MM.1S (cell line): ENCODE measurements at regions not wholly inside any gene's neighbourhood (a gene's known extent, or its start where the extent isn't known, plus 50 kb on each side); places are given as distances from the start of the nearest gene placed in this dataset.
"Not testable (repeated sequence)": the region's sequence is repeated elsewhere in the genome, so short reads cannot be mapped to it uniquely, and the experiment has no call there.

ENCODE experiments used
- DNase-seq: peaks from one replicate; pipeline ENCODE4 v3.0.0-alpha.2; 2015
- H2AFZ ChIP-seq: fragments of 300-600 bp; sonication (generic); 2 replicates; pipeline ENCODE4 v1.6.0; 2016; ENCODE audit warnings: antibody characterized with exemption, low read length
- H3F3A ChIP-seq: fragments of 300-600 bp; sonication (generic); 2 replicates; pipeline ENCODE4 v1.6.1; 2016; ENCODE audit warnings: mild to moderate bottlenecking, antibody characterized with exemption, low read length, moderate library complexity, mixed read lengths; ENCODE audit not compliant: insufficient read depth
- H3K27ac ChIP-seq: fragments of 300-600 bp; sonication (generic); 2 replicates; pipeline ENCODE4 v1.5.1; 2016; ENCODE audit warnings: mild to moderate bottlenecking, low read length
- H3K27me3 ChIP-seq: fragments of 300-600 bp; sonication (generic); replicated peaks from 2 replicates; pipeline ENCODE4 v1.6.0; 2016; ENCODE audit warnings: low read length; ENCODE audit not compliant: insufficient read depth
- H3K36me3 ChIP-seq: fragments of 300-600 bp; sonication (generic); replicated peaks from 2 replicates; pipeline ENCODE4 v1.6.1; 2016; ENCODE audit warnings: mild to moderate bottlenecking, low read length, mixed read lengths; ENCODE audit not compliant: insufficient read depth
- H3K4me1 ChIP-seq: fragments of 300-600 bp; sonication (generic); 2 replicates; pipeline ENCODE4 v1.6.1; 2016; ENCODE audit warnings: low read length, mixed read lengths
- H3K4me2 ChIP-seq: fragments of 300-600 bp; sonication (generic); 2 replicates; pipeline ENCODE4 v1.6.0; 2016; ENCODE audit warnings: low read depth, low read length
- H3K4me3 ChIP-seq: fragments of 300-600 bp; sonication (generic); 2 replicates; pipeline ENCODE4 v1.5.1; 2016; ENCODE audit warnings: low read length, mixed read lengths
- H3K79me2 ChIP-seq: fragments of 300-600 bp; sonication (generic); 2 replicates; pipeline ENCODE4 v1.6.1; 2016; ENCODE audit warnings: mixed run types, low read length, mixed read lengths
- H3K9ac ChIP-seq: fragments of 300-600 bp; sonication (generic); 2 replicates; pipeline ENCODE4 v1.6.1; 2016; ENCODE audit warnings: low read length, mixed read lengths
- H3K9me2 ChIP-seq: fragments of 300-600 bp; sonication (generic); replicated peaks from 2 replicates; pipeline ENCODE4 v1.6.1; 2016; ENCODE audit warnings: mild to moderate bottlenecking, low read length, mixed read lengths; ENCODE audit not compliant: insufficient read depth
- H3K9me3 ChIP-seq: fragments of 300-600 bp; sonication (generic); replicated peaks from 2 replicates; pipeline ENCODE4 v1.6.1; 2016; ENCODE audit warnings: mild to moderate bottlenecking, low read length, mixed read lengths; ENCODE audit not compliant: insufficient read depth
- H4K20me1 ChIP-seq: fragments of 300-600 bp; sonication (generic); 2 replicates; pipeline ENCODE4 v1.6.1; 2016; ENCODE audit warnings: mild to moderate bottlenecking, low read length, moderate library complexity, mixed read lengths; ENCODE audit not compliant: insufficient read depth
- EZH2 ChIP-seq: fragments of 300-600 bp; sonication (generic); optimal IDR thresholded peaks from 2 replicates; pipeline ENCODE3; 2017; ENCODE audit warnings: low read depth, mild to moderate bottlenecking, antibody characterized with exemption, low read length, mixed read lengths
- EZH2phosphoT487 ChIP-seq: fragments of 300-600 bp; sonication (generic); IDR thresholded peaks from 2 replicates; pipeline ENCODE4 v1.6.1; 2018; ENCODE audit warnings: antibody characterized with exemption, low read length
- TF ChIP-seq, protein P1 (sequence below): fragments of 300-600 bp; sonication (generic); IDR thresholded peaks from 2 replicates; pipeline ENCODE4 v1.5.1; 2016; ENCODE audit warnings: antibody characterized with exemption, low read length, mixed read lengths

DNA sequence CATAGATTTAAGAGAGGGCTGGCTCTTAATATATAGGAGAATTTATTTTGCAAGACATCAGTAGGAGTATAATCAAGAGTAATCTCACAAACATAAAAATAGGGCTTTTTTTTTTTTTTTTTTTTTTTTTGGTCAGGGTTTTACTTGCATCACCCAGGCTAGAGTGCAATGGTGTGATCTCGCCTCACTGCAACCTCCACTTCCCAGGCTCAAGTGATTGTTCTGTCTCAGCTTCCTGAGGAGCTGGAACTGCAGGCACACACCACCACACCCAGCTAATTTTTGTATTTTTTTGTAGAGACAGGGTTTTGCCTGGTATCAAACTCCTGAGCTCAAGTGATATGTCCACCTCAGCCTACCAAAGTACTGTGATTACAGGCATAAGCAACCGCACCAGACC, 535.3 kb downstream of the CCSER2 start:
- Histone ChIP-seq H4K20me1 (no peaks in the 10 kb centered on the region), H3K4me3 (no peak overlapping the region), H3K4me2 (no peak overlapping the region), H3K9me3 (no peaks in the 10 kb centered on the region), H3K27me3 (no peaks in the 10 kb centered on the region), H3F3A (no peaks in the 10 kb centered on the region), H3K27ac (no peak overlapping the region), H3K4me1 (no peaks in the 10 kb centered on the region), H3K36me3 (no peaks in the 10 kb centered on the region), H3K9ac (no peak overlapping the region), H3K9me2 (no peaks in the 10 kb centered on the region), H3K79me2 (no peaks in the 10 kb centered on the region), H2AFZ (no peak overlapping the region)
- TF ChIP-seq, protein P1, sequence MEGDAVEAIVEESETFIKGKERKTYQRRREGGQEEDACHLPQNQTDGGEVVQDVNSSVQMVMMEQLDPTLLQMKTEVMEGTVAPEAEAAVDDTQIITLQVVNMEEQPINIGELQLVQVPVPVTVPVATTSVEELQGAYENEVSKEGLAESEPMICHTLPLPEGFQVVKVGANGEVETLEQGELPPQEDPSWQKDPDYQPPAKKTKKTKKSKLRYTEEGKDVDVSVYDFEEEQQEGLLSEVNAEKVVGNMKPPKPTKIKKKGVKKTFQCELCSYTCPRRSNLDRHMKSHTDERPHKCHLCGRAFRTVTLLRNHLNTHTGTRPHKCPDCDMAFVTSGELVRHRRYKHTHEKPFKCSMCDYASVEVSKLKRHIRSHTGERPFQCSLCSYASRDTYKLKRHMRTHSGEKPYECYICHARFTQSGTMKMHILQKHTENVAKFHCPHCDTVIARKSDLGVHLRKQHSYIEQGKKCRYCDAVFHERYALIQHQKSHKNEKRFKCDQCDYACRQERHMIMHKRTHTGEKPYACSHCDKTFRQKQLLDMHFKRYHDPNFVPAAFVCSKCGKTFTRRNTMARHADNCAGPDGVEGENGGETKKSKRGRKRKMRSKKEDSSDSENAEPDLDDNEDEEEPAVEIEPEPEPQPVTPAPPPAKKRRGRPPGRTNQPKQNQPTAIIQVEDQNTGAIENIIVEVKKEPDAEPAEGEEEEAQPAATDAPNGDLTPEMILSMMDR: no peak
- TF ChIP-seq EZH2phosphoT487 (no peak), EZH2 (no peak)
- DNase-seq: no peak

DNA sequence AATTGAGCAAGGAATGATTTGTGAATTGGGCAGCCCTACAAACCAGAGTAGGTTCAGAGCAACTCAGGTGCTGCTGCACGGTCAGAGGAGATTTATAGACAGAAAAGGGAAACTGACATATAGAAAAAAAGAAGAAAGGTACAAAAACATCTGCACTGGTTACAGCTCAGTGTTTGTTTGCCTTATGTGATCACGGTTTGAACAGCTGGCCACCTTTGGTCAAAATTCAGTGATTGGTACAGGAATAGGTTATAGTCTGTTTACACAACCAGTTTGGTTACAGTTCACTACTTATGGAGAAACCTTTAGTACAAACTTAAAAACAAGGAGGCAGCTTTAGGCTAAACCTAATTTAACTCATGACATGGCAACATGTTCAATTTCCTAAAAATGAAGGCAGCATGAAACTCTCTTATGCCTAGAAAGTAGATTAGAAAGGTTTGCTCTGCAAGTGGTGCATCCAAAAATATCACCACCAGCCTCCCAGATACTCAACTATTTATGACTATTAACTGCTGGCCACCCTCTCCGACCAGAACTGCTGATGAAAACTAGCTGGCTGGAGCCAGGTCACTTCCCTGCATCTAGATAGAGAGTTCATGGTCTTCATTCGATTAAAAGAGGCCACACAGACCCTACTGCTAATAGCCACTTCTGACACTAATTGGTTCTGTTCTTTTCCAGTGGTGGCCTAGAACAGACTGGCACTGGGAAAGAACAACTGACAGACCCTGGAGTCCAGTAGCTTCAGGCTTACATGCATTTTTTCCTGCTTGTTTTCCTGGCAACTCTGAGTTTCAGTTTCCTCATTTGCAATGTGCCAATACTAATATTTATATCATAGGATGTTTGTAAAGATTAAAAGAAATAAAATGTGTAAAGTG, 548.0 kb downstream of the CCSER2 start:
- no peaks in the 10 kb centered on the region for H3K27me3 ChIP-seq
- no peak overlapping the region for H3K4me2 ChIP-seq
- peak overlapping the region; percentile 31; the same call in 1 of the 2 replicates for H3K27ac ChIP-seq
- no peaks in the 10 kb centered on the region for H3K79me2 ChIP-seq
- 0 out of 2 replicates have a peak overlapping the region, but pooled peaks have one; percentile 2 for H2AFZ ChIP-seq
- TF ChIP-seq EZH2phosphoT487 (no peak), EZH2 (no peak)
- TF ChIP-seq, protein P1: no peak
- H3K9me3 ChIP-seq: no peaks in the 10 kb centered on the region
- H4K20me1 ChIP-seq: no peaks in the 10 kb centered on the region
- no peaks in the 10 kb centered on the region for H3K36me3 ChIP-seq
- H3K9me2 ChIP-seq: no peaks in the 10 kb centered on the region
- no peak overlapping the region for H3K9ac ChIP-seq
- no peaks in the 10 kb centered on the region for H3F3A ChIP-seq
- DNase-seq: peak; percentile 13
- H3K4me1 ChIP-seq: no peaks in the 10 kb centered on the region
- no peak overlapping the region for H3K4me3 ChIP-seq

DNA sequence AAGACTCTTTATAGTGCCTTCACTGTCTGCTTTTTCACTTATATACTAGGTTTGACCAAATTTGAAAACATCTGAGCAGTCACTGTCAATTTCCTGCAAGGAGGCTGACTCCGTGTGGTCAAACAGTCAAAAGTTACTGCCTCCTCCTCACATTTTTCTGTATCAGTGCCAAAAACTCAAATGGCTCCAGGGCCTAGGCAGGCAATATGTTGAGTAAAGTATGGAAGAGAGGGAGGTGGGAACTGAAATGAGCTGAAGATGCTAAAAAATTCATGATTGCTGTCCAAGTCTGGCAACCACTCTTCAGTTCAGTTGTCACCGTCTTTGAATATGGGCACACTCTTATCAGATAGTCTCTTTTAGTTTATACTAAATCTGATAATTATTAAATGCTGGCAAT, 551.6 kb downstream of the CCSER2 start:
- no peak for DNase-seq
- H3K79me2 ChIP-seq: no peaks in the 10 kb centered on the region
- no peaks in the 10 kb centered on the region for H3K36me3 ChIP-seq
- no peak overlapping the region for H3K4me3 ChIP-seq
- no peak overlapping the region for H3K4me2 ChIP-seq
- TF ChIP-seq, protein P1: no peak
- TF ChIP-seq EZH2: no peak
- H3F3A ChIP-seq: no peaks in the 10 kb centered on the region
- H3K9ac ChIP-seq: no peak overlapping the region
- no peaks in the 10 kb centered on the region for H3K9me3 ChIP-seq
- H3K9me2 ChIP-seq: no peaks in the 10 kb centered on the region
- no peaks in the 10 kb centered on the region for H3K27me3 ChIP-seq
- H3K27ac ChIP-seq: no peak overlapping the region
- no peaks in the 10 kb centered on the region for H3K4me1 ChIP-seq
- no peak overlapping the region for H2AFZ ChIP-seq
- no peaks in the 10 kb centered on the region for H4K20me1 ChIP-seq

DNA sequence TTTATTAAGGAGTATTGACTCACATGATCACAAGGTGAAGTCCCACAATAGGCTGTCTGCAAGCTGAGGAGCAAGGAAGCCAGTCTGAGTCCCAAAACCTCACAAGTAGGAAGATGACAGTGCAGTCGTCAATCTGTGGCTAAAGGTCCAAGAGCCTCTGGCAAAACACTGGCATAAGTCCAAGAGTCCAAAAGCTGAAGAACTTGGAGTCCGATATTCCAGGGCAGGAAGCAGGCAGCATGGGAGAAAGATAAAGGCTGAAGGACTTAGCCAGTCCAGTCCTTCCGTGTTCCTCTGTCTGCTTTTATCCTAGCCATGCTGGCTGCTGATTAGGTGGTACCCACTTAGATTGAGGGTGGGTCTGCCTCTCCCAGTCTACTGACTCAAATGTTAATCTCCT, 553.3 kb downstream of the CCSER2 start:
- H3K27me3 ChIP-seq: not testable (repeated sequence)

More for the DNA sequence above, 553.3 kb downstream of the CCSER2 start:
- H3K79me2 ChIP-seq, H2AFZ ChIP-seq, H4K20me1 ChIP-seq, H3F3A ChIP-seq, H3K4me1 ChIP-seq, H3K4me2 ChIP-seq, H3K36me3 ChIP-seq, H3K4me3 ChIP-seq, H3K27ac ChIP-seq, DNase-seq, H3K9ac ChIP-seq, H3K9me3 ChIP-seq, H3K9me2 ChIP-seq: not testable (repeated sequence)
